Right hindlimb (tissue), 1 donor: ENCODE measurements at regions not wholly inside any gene's neighbourhood (a gene's known extent, or its start where the extent isn't known, plus 50 kb on each side); places are given as distances from the start of the nearest gene placed in this dataset.

Experiments used
- DNase-seq: peaks from one replicate; pipeline ENCODE4 v3.0.0-alpha.2; 2018

DNA sequence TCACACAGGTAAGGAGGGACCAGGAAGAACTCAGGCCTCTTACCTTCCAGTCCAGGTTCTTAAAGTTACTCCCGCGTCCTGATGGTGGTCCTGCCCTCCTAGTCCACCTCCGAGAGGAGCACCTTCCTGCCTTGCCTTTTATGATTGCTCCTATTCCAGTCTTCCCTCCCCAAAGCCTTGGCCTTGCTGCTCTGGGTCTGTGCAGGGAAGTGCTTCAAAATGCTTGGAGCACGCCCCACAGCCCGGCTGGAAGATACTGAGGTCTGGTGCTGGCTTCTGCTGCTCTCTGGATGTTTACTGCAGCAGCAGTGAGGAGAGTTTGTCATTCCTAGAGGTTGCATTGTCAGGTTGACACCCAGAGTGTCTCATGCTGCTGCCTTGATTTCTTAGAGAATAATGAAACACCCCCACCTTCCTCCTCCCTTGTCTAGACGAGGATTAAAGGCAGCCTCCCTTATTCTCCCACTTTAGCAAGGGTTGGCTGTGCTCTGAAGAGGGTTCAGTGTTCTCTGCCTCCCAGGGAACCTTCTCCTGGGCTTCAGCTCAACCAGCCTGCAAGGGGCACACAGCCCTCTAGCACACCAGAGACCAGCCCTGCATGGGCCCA is 142.2 kb upstream of the CACNA1E start:
- no peak for DNase-seq

DNA sequence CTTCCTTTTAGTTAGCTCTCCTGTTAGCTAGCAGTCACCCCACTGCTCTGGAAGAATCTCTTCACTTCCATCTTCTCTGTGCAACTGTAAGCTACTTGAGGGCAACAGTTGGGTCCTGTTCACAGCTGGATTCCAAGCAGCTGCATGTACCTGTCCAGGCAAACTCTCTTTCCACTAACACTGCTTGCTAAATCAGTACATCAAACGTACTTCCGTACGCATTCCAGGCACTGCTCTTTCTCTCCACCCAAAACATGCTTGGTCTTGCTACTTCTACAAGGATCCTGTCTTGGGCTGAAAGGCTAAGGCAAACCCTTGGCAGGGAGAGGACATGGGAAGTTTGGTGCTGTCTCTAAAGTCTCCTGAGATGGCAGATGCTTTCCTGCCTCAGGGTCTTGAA is 139.2 kb upstream of the CACNA1E start:
- DNase-seq = no peak

DNA sequence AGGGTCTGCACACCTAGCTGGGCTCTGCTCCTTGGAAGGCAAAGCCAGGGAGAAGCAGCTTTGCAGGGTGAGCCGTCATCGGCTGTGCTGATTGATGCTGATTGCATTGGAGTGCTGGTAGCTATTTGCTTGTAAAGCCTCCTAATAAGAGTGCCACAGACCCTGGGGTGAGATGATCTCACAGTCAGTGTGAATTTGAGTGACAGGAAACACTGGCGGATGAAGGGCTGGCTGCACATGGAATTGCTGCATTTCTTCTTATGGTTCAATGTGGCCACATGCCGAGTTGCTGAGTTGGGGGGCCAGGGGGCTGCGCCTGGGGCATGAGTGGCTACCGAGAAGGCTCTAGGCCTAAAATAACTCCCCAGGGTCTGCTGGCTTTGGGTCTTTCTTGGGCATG is 138.2 kb upstream of the CACNA1E start:
- DNase-seq = no peak

DNA sequence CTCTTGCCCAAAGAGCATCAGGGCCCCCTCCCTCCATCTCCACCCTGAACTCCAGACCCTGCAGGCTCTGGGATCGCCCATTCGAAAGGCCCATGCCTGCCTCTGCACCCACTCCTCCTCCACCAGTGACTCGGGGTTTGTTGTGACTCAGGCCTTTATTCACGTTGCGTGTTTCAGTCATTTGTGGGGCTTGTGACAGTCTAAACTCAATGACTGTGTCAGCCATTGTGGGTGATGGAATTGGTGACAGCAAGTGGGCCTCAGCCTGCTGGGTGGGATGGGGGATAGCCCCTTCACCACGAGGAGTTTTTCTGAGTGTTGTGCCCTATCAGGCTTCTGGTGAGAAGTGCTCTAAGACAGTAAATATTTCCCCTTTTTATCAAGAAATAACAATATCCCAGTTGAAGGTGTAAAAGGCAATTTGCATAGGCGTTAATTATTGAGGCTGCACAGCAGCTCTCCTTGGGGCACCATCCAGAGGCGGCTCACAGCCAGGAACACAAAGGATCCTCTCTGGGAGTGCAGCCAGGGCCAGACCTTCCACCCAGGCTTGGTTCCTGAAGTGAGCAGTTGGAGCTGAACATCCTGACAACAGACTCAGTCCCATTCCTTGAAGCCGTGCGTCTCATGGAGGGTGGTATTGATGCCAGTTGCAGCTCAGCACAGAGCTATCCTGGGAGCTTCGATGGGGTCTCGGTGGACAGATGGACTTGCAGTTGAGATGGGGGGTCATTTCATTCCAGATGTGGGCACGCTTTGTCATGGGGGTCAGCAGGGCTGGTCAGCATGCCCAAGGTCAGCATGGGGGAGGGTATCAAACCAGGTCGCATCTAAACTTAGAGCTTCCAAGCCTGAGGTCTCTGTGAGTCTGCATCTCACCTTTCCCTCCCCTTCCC is 135.6 kb upstream of the CACNA1E start:
- DNase-seq = no peak

DNA sequence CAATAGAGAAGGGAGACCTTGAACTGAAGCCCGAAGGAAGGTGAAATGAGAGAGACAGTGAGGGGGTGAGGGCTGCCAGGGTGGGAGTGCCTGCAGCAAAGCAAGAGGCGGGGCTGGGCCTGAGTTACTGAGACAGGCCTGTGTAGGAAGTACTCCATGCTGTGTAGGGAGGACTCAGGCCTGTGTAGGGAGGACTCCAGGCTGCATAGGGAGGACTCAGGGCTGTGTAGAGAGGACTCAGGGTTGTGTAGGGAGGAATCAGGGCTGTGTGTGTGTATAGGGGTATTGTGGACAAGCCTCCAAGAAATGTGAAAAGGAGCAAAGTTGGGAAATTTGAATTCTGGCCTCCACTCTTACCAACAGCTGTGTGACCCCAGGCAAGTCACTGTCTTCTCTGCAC is 133.8 kb upstream of the CACNA1E start:
- DNase-seq = no peak

DNA sequence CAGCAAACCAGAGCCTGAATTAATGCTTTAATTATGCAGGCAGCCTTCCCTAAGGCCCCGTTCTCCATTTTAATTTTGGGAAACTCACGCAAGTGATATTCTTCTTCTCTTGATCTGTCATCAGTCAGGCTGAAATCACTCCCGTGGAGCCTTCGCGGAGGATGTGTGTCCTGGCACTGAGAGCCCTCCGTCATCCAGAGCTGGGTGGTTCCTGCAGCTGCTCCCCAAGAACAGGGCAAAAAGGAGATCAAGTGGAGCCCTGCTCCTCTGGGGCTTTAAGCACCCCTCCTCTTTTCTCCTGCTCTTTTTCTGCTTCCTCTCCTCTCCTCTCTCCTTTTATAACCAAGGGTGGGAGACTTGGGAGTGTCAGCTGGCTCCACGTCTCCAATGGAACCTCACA is 133.2 kb upstream of the CACNA1E start:
- DNase-seq = no peak

DNA sequence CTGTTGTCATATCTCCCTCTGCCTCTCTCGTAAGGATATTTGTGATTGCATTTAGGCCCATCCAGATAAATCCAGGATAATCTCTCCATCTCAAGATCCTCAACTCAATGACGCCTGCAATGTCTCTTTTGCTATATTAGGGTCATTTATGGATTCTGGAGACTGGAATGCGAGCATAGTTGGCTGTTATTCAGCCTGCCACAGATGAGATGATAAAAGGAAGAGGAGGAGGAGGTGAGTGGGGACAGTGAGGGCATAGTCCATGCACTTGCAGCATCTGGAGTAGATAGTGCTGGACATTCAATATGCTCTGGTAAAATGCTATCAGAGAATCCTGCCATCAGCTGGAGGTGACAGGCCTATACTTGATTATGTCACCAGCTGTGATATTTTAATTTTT is 131.6 kb upstream of the CACNA1E start:
- no peak for DNase-seq

DNA sequence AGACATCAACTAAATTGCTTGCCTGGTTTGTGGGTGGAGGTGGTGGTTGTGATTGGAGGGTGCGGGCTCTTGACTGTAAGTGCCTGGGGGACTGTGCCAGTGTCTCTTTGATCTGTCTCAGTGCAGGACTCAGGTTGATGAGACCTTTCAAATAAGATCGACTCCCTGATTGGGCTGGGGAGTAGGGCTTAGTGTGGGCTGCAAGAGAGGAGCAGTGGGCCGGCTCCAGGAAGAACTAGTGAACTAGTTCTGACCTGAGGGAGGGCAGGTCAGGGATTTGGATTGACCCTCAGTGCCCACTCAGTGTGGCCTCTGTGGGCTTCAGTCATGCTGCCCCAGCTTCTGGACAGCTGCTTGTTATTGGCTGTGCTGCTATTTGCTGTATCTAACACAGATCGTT is 130.6 kb upstream of the CACNA1E start:
- DNase-seq = no peak

DNA sequence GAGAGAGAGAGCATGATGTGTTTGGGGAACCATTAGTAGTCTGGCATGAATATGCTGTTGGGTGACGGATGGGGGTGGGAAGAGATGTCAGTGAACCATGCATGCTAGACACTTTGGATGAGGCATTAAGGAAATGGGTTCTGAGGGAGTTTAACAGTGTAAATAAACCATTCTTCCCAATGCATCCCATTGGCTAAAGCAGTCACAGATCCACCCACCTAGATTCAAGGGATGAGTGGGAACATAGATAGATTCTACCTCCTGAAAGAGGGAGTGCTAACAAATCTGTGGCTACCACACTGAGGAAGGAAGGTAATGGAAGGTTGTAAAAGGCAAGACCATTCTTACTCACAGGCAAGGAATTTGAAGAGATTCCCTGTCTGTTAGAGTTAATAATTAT is 129.8 kb upstream of the CACNA1E start:
- no peak for DNase-seq

DNA sequence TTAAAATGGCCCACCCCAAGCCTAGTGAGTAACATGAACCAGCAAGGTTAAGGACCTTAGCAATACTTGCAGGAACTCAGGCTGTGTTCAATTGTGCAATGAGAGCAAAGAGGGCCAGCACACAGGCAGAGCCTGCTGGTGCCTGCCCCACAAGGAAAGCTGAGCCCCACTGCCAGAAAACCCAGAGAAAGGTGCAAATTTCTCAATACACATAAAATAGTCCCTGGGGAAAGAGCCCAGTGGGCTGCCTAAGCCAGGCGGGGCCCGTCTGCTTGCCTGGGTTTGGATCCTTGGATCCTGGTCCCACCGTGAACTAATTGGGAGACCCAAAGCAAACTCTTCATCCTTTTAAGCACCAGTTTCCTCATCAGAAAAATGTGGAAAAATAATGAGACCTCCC is 128.5 kb upstream of the CACNA1E start:
- no peak for DNase-seq

DNA sequence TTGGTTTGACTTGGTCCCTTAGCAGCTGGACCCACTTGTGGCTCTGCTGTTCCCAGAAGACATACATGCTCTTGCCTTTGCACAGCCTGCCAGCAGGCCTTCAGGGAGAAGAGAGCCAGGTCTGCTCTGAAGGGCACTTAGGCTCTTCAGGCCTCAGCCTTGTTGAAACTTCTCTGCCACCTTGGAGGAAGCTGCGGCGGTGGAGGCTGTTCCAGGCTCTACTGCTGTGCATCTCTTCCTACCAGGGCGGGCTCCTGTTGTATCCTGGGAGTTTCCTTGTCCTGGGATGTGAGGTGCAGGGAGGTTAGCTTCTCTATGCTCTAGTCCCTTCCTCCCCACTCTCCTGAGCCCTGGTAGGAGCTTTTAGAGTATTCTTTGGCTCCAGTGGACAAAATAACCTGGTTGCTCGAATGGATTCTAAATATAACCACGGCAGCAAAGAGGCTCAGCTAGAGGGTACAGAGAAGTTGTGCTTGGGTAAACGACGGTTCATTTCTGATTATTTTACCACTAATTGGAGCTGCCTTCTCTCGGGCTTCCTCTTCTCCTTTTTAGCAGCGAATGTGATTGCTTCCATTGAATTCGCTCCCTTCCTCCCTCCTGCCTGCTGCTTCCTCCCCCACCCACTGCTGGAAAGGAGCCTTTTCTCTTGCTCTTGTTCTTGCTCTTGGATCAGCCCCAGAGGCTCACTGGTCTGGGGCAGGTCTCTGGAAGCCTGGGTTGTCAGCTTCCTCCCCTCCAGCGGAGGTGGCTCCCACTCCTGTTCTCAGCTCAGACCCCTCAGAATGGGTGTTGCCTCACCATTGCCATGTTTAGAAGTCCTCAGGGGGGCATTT is 126.6 kb upstream of the CACNA1E start:
- no peak for DNase-seq

DNA sequence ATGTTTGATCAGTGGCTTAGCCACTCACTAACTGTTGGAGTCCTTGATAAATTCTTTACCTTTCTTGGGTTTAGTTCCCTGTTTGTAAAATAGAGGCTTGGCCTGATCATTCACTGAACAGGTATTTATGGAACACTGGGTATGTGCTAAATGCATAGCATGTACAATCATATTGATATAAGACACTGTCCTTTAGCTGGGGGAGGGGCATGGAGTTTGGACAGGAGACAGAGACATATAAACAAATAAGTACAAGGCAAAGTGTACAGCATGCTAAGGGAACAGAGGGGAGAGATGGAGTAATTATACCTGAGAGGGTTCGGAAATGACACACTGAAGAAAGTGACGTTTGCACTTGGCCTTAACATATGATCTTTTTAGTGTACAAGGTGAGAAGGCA is 124.3 kb upstream of the CACNA1E start:
- DNase-seq = no peak

DNA sequence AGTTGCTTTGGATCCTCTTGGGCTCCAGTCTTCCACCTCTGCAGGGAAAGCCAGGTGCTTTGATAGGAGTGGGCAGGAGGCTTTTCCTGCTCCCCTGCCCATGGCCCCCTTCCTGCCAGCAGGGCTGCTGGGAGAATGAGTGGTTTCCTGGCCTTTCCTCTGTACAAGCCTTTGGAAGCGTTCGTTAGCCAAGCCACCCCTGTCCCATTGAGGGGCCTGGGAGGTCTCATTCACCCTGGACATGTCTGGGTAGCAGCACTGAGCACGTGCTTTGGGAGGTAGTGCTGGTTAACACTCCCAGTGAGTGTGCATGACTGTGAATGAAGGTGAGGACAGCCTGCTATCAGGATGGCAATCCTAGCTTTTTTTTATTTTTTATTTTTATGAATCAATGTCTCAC is 118.5 kb upstream of the CACNA1E start:
- no peak for DNase-seq

DNA sequence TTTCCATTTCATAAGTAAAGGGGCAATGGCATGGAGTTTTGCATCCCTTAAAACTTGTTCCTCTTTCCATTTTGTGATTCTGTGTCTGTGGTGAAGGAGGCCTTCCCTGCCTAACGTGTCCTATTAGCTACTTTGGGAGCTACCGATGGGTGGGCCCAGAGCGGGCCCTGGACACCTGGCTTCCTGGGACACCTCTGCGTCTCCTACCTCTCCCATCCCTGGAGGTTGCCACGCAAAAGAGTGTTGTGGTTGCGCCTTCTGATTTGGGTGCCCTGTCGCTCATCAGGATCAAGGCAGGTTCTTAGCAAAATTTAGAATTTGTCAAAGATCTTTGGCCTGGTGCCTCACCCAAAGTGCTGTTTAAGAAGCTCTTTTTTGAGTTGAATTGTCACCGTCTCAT is 116.4 kb upstream of the CACNA1E start:
- no peak for DNase-seq

DNA sequence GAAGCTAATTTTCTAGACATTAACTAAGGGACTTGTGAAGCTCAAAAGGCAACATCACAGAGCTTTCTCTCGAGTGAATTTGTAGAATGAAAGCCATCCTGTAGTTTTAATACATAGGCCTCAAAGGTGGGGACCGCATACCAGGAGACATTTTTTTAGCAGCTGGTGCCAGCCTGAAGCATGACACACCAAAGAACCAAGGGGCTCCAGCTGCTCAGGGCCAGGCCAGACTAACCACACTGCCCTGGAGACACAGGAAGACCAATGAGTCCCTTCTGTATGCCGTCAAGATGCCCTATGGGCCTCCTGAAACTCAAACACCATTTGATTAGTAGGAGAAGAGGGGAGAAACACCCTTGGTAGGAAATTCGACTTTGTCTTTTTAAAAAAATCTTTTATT is 113.9 kb upstream of the CACNA1E start:
- DNase-seq = no peak

DNA sequence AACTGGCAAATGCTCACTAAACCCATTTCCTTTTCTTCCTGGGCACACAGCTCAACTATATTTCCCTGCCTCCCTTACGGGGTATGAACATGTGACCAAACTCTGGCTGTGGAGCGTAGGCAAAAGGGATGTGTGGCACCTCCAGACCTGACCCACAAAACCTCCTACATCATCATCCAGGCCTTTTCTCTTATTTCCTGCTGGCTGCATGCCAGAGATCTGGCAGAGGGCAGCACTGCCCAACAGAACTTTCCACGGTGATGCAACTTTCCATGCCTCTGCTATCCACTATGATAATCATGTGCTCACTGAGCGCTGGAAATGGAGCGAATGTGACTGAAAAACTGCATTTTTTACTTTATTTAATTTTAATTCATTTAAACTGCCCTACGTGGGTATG is 99.6 kb upstream of the CACNA1E start:
- no peak for DNase-seq

DNA sequence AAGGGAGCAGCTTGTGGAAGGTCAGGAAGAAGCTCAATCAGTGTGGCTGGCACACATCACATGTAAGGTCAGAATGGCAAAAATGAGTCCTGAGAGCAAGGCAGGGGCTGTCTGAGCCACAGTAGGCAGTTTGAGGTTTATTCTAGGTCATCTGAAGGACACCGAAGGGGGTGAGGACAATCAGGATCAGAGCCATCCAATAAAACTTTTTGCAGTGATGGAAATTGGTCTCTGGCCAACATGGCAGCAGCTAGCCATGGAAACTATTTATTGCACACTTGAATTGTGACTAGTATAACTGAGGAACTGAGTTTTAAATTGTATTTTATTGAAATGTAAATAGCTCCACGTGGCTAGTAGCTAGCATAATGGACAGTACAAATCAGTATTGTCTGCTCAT is 97.0 kb upstream of the CACNA1E start:
- no peak for DNase-seq

DNA sequence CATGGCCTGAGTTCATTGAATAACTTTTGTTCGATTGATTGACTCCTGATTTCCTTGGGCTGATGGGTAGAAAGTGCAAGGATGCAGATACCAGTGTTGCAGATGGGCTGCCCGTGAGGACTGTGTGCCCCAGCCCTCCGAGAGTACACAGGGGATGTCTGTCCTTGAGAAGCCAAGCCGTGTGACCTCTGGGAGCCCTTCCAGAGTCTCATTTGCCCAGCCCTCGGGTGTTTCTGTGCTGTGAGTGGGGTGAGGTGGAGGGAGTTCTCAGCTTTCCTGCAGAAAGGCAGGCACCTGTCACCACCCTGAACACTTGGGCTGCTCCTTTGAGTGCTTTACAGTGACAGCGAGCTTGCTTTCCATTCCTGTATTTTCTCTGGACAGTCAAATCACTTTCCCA is 96.4 kb upstream of the CACNA1E start:
- DNase-seq = no peak

DNA sequence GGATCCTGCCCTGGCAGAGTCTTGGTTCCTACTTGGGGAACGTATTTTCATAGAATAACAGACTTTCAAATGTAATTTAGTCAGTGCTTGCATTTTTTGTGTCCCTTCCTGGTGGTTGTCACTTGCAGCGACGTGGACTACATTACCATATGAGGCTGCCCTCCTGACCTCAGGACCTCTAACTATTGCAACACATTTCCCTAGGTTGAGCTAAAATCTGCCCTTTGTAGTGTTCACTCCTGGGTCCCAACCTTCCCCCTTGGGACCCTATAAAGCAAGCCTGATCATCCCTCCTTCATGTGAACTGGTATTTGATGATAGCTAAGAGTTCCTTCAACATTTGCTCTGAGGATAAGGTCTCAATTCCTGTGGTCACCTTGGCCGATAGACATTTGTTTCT is 95.6 kb upstream of the CACNA1E start:
- no peak for DNase-seq

DNA sequence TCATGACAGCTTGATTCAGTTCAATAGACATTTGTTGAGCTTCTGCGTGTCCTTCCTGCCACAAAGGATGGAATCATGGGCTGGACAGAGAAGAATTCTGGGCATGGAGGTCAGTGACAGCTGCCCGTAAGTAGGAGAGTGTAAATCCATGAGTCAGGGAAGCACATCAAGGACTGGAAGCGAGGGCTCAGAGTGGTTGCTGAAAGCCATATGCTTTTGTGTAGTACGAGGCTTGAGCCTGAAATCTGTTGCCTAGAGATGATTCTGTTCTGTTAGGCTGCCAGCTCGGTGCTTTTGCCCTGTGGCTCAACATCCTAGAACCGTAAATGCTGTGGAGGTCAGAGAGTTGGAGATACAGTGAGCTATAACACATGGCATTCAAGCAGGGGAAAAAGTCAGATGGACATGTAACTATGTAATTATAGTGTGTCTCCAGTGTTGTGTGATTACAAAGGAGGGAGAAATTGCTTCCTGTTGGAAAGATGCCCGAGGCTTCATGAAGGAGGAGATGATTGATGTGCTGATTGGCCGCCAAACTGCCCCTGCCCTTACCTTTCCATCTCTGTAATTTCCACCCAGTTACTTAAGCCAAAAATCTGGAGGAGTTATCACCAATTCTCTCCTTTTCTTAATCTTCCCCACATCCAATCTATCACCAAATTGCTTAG is 92.8 kb upstream of the CACNA1E start:
- no peak for DNase-seq

DNA sequence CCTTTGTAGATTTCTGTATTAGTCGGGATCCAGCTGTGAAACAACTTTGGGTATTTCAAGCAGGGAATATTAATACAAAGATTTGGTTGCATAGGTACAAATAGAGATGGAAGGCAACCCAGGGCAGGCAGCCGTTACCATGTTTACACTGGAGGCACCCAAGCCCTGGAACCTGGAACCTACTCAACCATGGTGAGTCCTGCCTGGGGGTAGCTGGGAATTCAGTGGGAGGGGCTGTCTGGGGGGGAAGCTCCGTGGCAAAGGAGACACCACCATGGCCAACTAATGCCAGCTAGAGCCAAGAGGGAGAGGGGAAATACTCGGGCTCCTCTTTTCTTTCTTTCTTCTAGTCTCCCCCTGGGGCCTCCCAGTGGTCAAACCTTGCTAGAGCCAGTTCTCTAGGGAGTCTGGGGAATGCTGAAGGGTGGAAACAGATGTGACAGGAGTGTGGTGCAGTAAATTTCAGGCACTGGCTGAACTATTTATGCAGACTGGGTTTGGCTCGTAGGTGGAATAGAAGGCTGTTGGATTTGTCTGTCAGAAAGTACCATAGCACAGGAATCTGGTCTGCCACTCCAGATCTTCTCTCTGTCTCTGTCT is 91.9 kb upstream of the CACNA1E start:
- DNase-seq = no peak

DNA sequence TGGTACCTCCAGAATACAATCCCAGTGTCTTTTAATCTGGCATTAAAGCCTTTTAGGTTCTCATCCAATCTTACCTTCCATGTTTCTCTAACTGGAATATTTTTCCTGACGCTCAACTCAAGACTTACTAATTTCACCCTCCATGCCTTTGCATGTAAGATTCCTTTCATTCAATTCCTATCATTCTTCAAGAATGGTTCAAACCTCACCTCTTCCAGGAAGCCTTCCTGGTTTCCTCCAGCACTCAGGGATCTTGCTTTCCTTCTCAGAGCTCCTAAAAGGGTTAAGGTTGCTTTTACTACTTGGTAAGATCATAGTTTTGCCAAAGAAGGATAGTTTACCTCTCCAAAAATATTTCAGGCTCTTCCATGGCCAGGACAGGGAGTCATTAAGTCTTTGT is 91.2 kb upstream of the CACNA1E start:
- no peak for DNase-seq
